ENCODE measurements at regions not wholly inside any gene's neighbourhood (a gene's known extent, or its start where the extent isn't known, plus 50 kb on each side); places are given as distances from the start of the nearest gene placed in this dataset.

GRCh38 chr22:34129691-34130486, 209.6 kb upstream of the LARGE1 start:
- no peaks in the 10 kb centered on the region for H3K36me3 ChIP-seq (ENCODE audit: insufficient read depth)
- H3K4me2 ChIP-seq: no peak overlapping the region
- H4K20me1 ChIP-seq (ENCODE audit: insufficient read depth): no peaks in the 10 kb centered on the region
- H3K4me1 ChIP-seq (ENCODE audit: low read depth, poor library complexity, severe bottlenecking): no peaks in the 10 kb centered on the region
- H3K27me3 ChIP-seq (ENCODE audit: insufficient read depth, low read depth): no peaks in the 10 kb centered on the region
- H3K4me3 ChIP-seq (IDR thresholded peaks at IDR 0.05; ENCODE audit: insufficient read depth, low read depth, low read length): no peak overlapping the region
- H2AFZ ChIP-seq (ENCODE audit: low read depth): no peak overlapping the region
- no peaks in the 10 kb centered on the region for H3K79me2 ChIP-seq (ENCODE audit: insufficient read depth, low read depth)
- H3K27ac ChIP-seq: no peak overlapping the region
- H3K9ac ChIP-seq: no peak overlapping the region
- no peak for TF ChIP-seq CTCF (conservative IDR thresholded peaks at IDR 0.05; ENCODE audit: low read depth, low read length)

GRCh38 chr22:34135749-34136148, 215.5 kb upstream of the LARGE1 start:
- Histone ChIP-seq H2AFZ (ENCODE audit: low read depth) (no peak overlapping the region), H3K27me3 (ENCODE audit: insufficient read depth, low read depth) (no peaks in the 10 kb centered on the region), H4K20me1 (ENCODE audit: insufficient read depth) (no peaks in the 10 kb centered on the region), H3K4me1 (ENCODE audit: low read depth, poor library complexity, severe bottlenecking) (no peaks in the 10 kb centered on the region), H3K4me3 (IDR thresholded peaks at IDR 0.05; ENCODE audit: insufficient read depth, low read depth, low read length) (no peak overlapping the region), H3K79me2 (ENCODE audit: insufficient read depth, low read depth) (no peaks in the 10 kb centered on the region), H3K27ac (no peak overlapping the region), H3K9ac (no peak overlapping the region), H3K36me3 (ENCODE audit: insufficient read depth) (no peaks in the 10 kb centered on the region), H3K4me2 (no peak overlapping the region)
- TF ChIP-seq CTCF (conservative IDR thresholded peaks at IDR 0.05; ENCODE audit: low read depth, low read length): no peak

GRCh38 chr22:34150023-34150422, 229.7 kb upstream of the LARGE1 start:
- Histone ChIP-seq H3K36me3 (ENCODE audit: insufficient read depth) (no peaks in the 10 kb centered on the region), H3K9ac (no peak overlapping the region), H3K4me1 (ENCODE audit: low read depth, poor library complexity, severe bottlenecking) (no peaks in the 10 kb centered on the region), H3K4me3 (IDR thresholded peaks at IDR 0.05; ENCODE audit: insufficient read depth, low read depth, low read length) (no peak overlapping the region), H3K79me2 (ENCODE audit: insufficient read depth, low read depth) (no peaks in the 10 kb centered on the region), H4K20me1 (ENCODE audit: insufficient read depth) (no peaks in the 10 kb centered on the region), H3K4me2 (no peak overlapping the region), H3K27ac (no peak overlapping the region), H3K27me3 (ENCODE audit: insufficient read depth, low read depth) (no peaks in the 10 kb centered on the region), H2AFZ (ENCODE audit: low read depth) (no peak overlapping the region)
- no peak for TF ChIP-seq CTCF (conservative IDR thresholded peaks at IDR 0.05; ENCODE audit: low read depth, low read length)

- Histone ChIP-seq H3K9ac (no peak overlapping the region), H2AFZ (ENCODE audit: low read depth) (no peak overlapping the region), H3K27ac (no peak overlapping the region), H3K27me3 (ENCODE audit: insufficient read depth, low read depth) (no peaks in the 10 kb centered on the region), H3K79me2 (ENCODE audit: insufficient read depth, low read depth) (no peaks in the 10 kb centered on the region), H3K4me2 (no peak overlapping the region), H3K4me3 (IDR thresholded peaks at IDR 0.05; ENCODE audit: insufficient read depth, low read depth, low read length) (no peak overlapping the region), H3K36me3 (ENCODE audit: insufficient read depth) (no peaks in the 10 kb centered on the region), H3K4me1 (ENCODE audit: low read depth, poor library complexity, severe bottlenecking) (no peaks in the 10 kb centered on the region), H4K20me1 (ENCODE audit: insufficient read depth) (no peaks in the 10 kb centered on the region)
- TF ChIP-seq CTCF (conservative IDR thresholded peaks at IDR 0.05; ENCODE audit: low read depth, low read length): no peak
These were observed 239.2 kb upstream of the LARGE1 start for GRCh38 chr22:34159491-34159890.

Data from KMS-11 (cell line).